Thoracic aorta (tissue), 2 donors: ENCODE measurements at regions not wholly inside any gene's neighbourhood (a gene's known extent, or its start where the extent isn't known, plus 50 kb on each side); places are given as distances from the start of the nearest gene placed in this dataset.
"Not testable (repeated sequence)": the region's sequence is repeated elsewhere in the genome, so short reads cannot be mapped to it uniquely, and the experiment has no call there.

Source experiments
- ATAC-seq: fragments of 150-250 bp; one replicate; pipeline ENCODE4 v1.8.0; 2017; ENCODE audit warnings: low read depth; ENCODE audit not compliant: insufficient number of reproducible peaks, low FRiP score
- DNase-seq: peaks from one replicate; pipeline ENCODE4 v3.0.0-alpha.2; 2020; ENCODE audit warnings: low spot score
- H3K27ac ChIP-seq, 2 donors: fragments of 200-600 bp; sonication (generic); 1 replicate in 1 of 2; 2 replicates in 1 of 2; pipeline ENCODE4 v1.5.1; 2016; ENCODE audit warnings: mild to moderate bottlenecking in 2 of 2, moderate library complexity in 2 of 2
- H3K27me3 ChIP-seq: fragments of 200-600 bp; sonication (generic); replicated peaks from 2 replicates; pipeline ENCODE4 v1.6.0; 2016; ENCODE audit warnings: mild to moderate bottlenecking; ENCODE audit not compliant: insufficient read depth
- H3K36me3 ChIP-seq: fragments of 200-600 bp; sonication (generic); one replicate; pipeline ENCODE4 v1.5.1; 2016
- H3K4me1 ChIP-seq, 2 donors: fragments of 200-600 bp; sonication (generic); 1 replicate in 1 of 2; 2 replicates in 1 of 2; pipeline versions ENCODE4 v1.5.1 to v1.6.0; 2016; ENCODE audit warnings: low read depth in 2 of 2, mild to moderate bottlenecking in 1 of 2; ENCODE audit not compliant: control insufficient read depth in 1 of 2
- H3K4me3 ChIP-seq: fragments of 200-600 bp; sonication (generic); 2 replicates; pipeline ENCODE4 v1.5.1; 2016; ENCODE audit warnings: mild to moderate bottlenecking
- H3K9me3 ChIP-seq: fragments of 200-600 bp; sonication (generic); 2 replicates; pipeline ENCODE4 v1.5.1; 2016
- TF ChIP-seq, protein P1 (sequence below): fragments of 200-600 bp; sonication (generic); IDR thresholded peaks from one replicate; pipeline ENCODE4 v1.5.1; 2019; ENCODE audit warnings: antibody characterized with exemption

DNA sequence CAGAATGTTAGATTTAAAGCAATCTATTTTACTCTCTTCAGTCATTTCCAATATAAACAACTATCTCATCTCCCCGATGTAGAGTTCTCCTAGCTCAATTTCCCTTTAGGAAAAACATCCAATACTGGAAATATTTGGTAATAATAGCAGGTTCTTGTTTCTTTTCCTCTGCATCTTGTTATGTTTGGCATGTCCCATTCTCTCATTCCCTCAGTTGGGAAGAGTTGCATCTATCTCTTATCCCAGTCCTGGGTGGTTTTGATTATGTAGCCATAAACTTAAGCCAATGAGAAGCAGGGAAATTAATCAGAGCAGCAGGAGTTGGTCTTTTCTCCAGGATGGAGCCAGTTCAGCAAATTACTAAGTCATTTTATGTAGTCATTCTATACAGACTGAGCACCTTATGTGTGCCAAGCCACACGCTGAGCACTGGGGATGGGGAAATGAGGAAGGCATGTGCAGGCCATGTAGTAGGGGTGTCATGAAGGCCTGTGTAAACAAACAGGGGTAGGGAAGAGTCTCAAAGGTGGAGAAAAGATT is 418.2 kb upstream of the NFIA start:
- TF ChIP-seq, protein P1, sequence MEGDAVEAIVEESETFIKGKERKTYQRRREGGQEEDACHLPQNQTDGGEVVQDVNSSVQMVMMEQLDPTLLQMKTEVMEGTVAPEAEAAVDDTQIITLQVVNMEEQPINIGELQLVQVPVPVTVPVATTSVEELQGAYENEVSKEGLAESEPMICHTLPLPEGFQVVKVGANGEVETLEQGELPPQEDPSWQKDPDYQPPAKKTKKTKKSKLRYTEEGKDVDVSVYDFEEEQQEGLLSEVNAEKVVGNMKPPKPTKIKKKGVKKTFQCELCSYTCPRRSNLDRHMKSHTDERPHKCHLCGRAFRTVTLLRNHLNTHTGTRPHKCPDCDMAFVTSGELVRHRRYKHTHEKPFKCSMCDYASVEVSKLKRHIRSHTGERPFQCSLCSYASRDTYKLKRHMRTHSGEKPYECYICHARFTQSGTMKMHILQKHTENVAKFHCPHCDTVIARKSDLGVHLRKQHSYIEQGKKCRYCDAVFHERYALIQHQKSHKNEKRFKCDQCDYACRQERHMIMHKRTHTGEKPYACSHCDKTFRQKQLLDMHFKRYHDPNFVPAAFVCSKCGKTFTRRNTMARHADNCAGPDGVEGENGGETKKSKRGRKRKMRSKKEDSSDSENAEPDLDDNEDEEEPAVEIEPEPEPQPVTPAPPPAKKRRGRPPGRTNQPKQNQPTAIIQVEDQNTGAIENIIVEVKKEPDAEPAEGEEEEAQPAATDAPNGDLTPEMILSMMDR: no peak
- no peak overlapping the region for H3K27ac ChIP-seq
- no peak overlapping the region for H3K4me3 ChIP-seq
- DNase-seq: no peak
- no peaks in the 10 kb centered on the region for H3K9me3 ChIP-seq
- no peaks in the 10 kb centered on the region for H3K27me3 ChIP-seq
- no peaks in the 10 kb centered on the region for H3K4me1 ChIP-seq
- no peak for ATAC-seq
- H3K36me3 ChIP-seq: no peaks in the 10 kb centered on the region

DNA sequence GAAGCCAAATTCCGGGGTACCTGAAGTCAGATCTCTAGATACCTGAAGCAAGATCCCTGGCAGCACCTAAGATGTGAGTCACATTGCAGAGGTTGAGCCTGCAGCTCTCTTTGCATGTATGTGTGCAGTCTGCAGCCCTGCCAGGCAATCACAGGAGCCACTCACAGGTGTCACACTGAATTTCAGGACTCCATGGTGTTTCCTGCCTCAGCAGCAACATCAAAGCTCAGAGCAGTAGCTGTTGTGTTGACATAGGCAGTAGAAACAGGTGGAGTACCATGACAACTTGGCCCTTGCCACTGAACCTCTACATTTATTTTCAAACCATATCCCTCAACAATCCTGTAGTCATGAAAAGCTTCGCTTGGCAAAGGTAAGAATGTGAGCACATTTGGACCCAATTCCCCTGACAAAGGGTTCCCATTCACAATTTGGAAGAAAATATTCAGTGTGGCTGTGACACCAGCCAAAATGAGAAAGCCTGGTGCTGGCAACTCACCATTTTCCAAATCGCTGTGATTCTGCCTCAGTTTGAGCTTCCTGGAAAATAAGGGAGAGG is 419.8 kb upstream of the NFIA start:
- TF ChIP-seq, protein P1: no peak
- no peaks in the 10 kb centered on the region for H3K27me3 ChIP-seq
- no peak overlapping the region for H3K27ac ChIP-seq
- H3K36me3 ChIP-seq: no peaks in the 10 kb centered on the region
- DNase-seq: no peak
- H3K4me1 ChIP-seq: no peaks in the 10 kb centered on the region
- ATAC-seq: no peak
- H3K4me3 ChIP-seq: no peak overlapping the region
- no peaks in the 10 kb centered on the region for H3K9me3 ChIP-seq

DNA sequence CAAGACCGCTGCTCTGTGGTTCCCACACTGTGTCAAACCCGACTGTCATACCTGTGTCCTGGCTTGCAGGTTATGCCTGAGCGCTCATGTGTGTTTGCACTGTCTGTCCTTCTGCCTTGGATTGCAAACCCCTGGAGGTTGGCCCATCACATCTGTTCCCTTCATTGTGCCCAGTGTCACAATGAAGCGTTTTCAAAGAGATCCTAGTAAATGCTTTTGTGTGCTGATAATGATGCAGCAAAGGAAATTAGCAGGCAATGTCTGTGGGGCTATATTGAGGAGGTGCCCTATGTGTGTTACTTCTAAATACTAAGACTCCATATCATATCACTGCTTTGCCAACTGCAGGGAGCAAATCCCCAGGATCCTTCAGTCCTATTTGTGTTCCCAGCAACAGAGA is 424.4 kb upstream of the NFIA start:
- TF ChIP-seq, protein P1: no peak
- DNase-seq: no peak
- Histone ChIP-seq H3K4me1 (no peaks in the 10 kb centered on the region), H3K4me3 (no peak overlapping the region), H3K27me3 (no peaks in the 10 kb centered on the region), H3K36me3 (no peaks in the 10 kb centered on the region), H3K9me3 (no peaks in the 10 kb centered on the region), H3K27ac (no peak overlapping the region)
- ATAC-seq: no peak

DNA sequence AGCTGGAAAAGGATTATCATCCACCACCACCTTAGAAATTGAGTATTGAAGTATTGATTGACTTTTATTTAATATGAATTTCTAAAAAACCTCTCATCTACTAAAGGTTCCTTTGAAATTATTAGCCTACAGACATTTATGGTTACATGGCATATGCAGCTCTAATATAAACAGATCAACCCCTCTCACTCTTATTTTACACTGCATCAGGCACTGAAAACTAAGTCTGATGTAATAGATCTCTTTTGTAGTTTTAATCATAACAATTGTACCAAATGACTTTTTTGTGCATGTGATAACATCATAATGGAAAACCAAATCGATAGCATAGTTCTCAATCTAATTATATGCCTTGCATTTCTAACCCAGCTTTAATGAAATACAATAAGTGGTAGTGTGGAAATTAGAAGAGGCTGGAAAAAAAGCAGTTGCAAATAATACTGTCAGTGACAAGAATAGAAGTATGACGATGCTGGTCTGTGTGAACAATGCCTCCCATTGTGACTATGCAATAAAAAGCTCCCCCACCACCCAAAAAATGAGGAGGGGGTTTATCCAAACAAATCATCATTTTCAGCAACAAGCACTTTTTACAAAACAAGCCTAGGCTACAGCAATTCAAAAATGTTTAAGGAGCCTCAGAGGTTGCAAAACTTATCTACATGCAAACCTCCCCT is 426.5 kb upstream of the NFIA start:
- no peaks in the 10 kb centered on the region for H3K4me1 ChIP-seq
- H3K27ac ChIP-seq: no peak overlapping the region
- TF ChIP-seq, protein P1: no peak
- no peaks in the 10 kb centered on the region for H3K36me3 ChIP-seq
- DNase-seq: no peak
- no peaks in the 10 kb centered on the region for H3K9me3 ChIP-seq
- H3K4me3 ChIP-seq: no peak overlapping the region
- no peaks in the 10 kb centered on the region for H3K27me3 ChIP-seq
- ATAC-seq: no peak

DNA sequence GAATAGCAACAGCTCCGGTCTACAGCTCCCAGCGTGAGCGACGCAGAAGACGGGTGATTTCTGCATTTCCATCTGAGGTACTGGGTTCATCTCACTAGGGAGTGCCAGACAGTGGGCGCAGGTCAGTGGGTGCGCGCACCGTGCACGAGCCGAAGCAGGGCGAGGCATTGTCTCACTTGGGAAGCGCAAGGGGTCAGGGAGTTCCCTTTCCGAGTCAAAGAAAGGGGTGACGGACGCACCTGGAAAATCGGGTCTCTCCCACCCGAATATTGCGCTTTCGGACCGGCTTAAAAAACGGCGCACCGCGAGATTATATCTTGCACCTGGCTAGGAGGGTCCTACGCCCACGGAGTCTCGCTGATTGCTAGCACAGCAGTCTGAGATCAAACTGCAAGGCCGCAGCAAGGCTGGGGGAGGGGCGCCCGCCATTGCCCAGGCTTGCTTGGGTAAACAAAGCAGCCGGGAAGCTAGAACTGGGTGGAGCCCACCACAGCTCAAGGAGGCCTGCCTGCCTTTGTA is 442.3 kb upstream of the NFIA start:
- not testable (repeated sequence) for H3K4me3 ChIP-seq, DNase-seq, H3K27ac ChIP-seq, H3K4me1 ChIP-seq, ATAC-seq, H3K36me3 ChIP-seq, H3K27me3 ChIP-seq, H3K9me3 ChIP-seq
